Mucosa of gallbladder (tissue), 1 donor: ENCODE measurements at regions not wholly inside any gene's neighbourhood (a gene's known extent, or its start where the extent isn't known, plus 50 kb on each side); places are given as distances from the start of the nearest gene placed in this dataset.

Experiments used
- DNase-seq: peaks from one replicate; pipeline ENCODE4 v3.0.0-alpha.2; 2020; ENCODE audit warnings: low spot score
- donor health status: DM: no; HTN: no; CAD: no.

- no peak for DNase-seq
These were observed 394.9 kb downstream of the KIF4B start for GRCh38 chr5:155408465-155408864.

- no peak for DNase-seq
These were observed 403.2 kb downstream of the KIF4B start for GRCh38 chr5:155416765-155417164.

- no peak for DNase-seq
These were observed 405.5 kb downstream of the KIF4B start for GRCh38 chr5:155418960-155419579.

- no peak for DNase-seq
These were observed 416.6 kb downstream of the KIF4B start for GRCh38 chr5:155430192-155430591.

GRCh38 chr5:155434267-155434666, 420.7 kb downstream of the KIF4B start:
- no peak for DNase-seq

GRCh38 chr5:155434681-155435080, 421.1 kb downstream of the KIF4B start:
- no peak for DNase-seq

GRCh38 chr5:155441849-155442248, 428.3 kb downstream of the KIF4B start:
- no peak for DNase-seq

GRCh38 chr5:155451106-155451505, 437.6 kb downstream of the KIF4B start:
- DNase-seq = no peak

GRCh38 chr5:155455791-155456514, 442.4 kb downstream of the KIF4B start:
- DNase-seq = peak; percentile 17

GRCh38 chr5:155459889-155460500, 446.4 kb downstream of the KIF4B start:
- DNase-seq = no peak

- peak; percentile 70 for DNase-seq
These were observed 447.0 kb downstream of the KIF4B start for GRCh38 chr5:155460501-155460931.

- no peak for DNase-seq
These were observed 447.7 kb downstream of the KIF4B start for GRCh38 chr5:155461304-155461703.

GRCh38 chr5:155466851-155467250, 453.3 kb downstream of the KIF4B start:
- no peak for DNase-seq

GRCh38 chr5:155471027-155471426, 457.5 kb downstream of the KIF4B start:
- no peak for DNase-seq

GRCh38 chr5:155472780-155473179, 459.2 kb downstream of the KIF4B start:
- DNase-seq = no peak

GRCh38 chr5:155475318-155475717, 461.8 kb downstream of the KIF4B start:
- DNase-seq = no peak

- no peak for DNase-seq
These were observed 467.2 kb downstream of the KIF4B start for GRCh38 chr5:155480731-155481131.

- DNase-seq = no peak
These were observed 467.6 kb downstream of the KIF4B start for GRCh38 chr5:155481182-155481581.

GRCh38 chr5:155482428-155482827, 468.9 kb downstream of the KIF4B start:
- no peak for DNase-seq

GRCh38 chr5:155485386-155485785, 471.8 kb downstream of the KIF4B start:
- DNase-seq = no peak

- DNase-seq = no peak
These were observed 476.4 kb downstream of the KIF4B start for GRCh38 chr5:155489949-155490348.

- DNase-seq = no peak
These were observed 478.6 kb downstream of the KIF4B start for GRCh38 chr5:155492191-155492590.

- DNase-seq = no peak
These were observed 491.1 kb downstream of the KIF4B start for GRCh38 chr5:155504606-155505005.
